ENCODE measurements at regions not wholly inside any gene's neighbourhood (a gene's known extent, or its start where the extent isn't known, plus 50 kb on each side); places are given as distances from the start of the nearest gene placed in this dataset.

- no peak for TF ChIP-seq CTCF (conservative IDR thresholded peaks at IDR 0.05; ENCODE audit: low read depth)
- peak overlapping the region; percentile 91 for H3K27ac ChIP-seq
- POLR2A ChIA-PET (ENCODE audit: low non-redundant PET): no interaction called here
- no peak for DNase-seq (ENCODE audit: low spot score)
- CTCF ChIA-PET: interaction anchor here (1.3 kb wide), 1 partner anchor 44 kb away, joined by 4 read pairs; no protein-coding TSS in a partner anchor
Measured at GRCh38 chr17:77385750-77386501, 245.2 kb downstream of the SEC14L1 start.

GRCh38 chr17:77386502-77387192 lies 245.9 kb downstream of the SEC14L1 start:
- no peak for TF ChIP-seq CTCF (conservative IDR thresholded peaks at IDR 0.05; ENCODE audit: low read depth)
- ChIA-PET CTCF (interaction anchor here (1.3 kb wide), 1 partner anchor 43 kb away, joined by 4 read pairs; no protein-coding TSS in a partner anchor), POLR2A (ENCODE audit: low non-redundant PET) (no interaction called here)
- DNase-seq (ENCODE audit: low spot score): no peak
- H3K27ac ChIP-seq: peak overlapping the region; percentile 91

GRCh38 chr17:77387891-77388290 lies 247.1 kb downstream of the SEC14L1 start:
- H3K27ac ChIP-seq: peak overlapping the region; percentile 91
- ChIA-PET POLR2A (ENCODE audit: low non-redundant PET) (interaction anchor here (0.7 kb wide), 1 partner anchor 571 kb away, joined by 9 read pairs; the partner anchor contains the start of gene TNRC6C), CTCF (no interaction called here)
- no peak for TF ChIP-seq CTCF (conservative IDR thresholded peaks at IDR 0.05; ENCODE audit: low read depth)
- DNase-seq (ENCODE audit: low spot score): no peak

- no peak for TF ChIP-seq CTCF (conservative IDR thresholded peaks at IDR 0.05; ENCODE audit: low read depth)
- ChIA-PET POLR2A (ENCODE audit: low non-redundant PET) (interaction anchor here (0.7 kb wide), 1 partner anchor 570 kb away, joined by 9 read pairs; the partner anchor contains the start of gene TNRC6C), CTCF (no interaction called here)
- H3K27ac ChIP-seq: peak overlapping the region; percentile 91
- no peak for DNase-seq (ENCODE audit: low spot score)
Measured at GRCh38 chr17:77388384-77389306, 247.9 kb downstream of the SEC14L1 start.

GRCh38 chr17:77390870-77391269 lies 250.1 kb downstream of the SEC14L1 start:
- CTCF ChIA-PET: no interaction called here
- DNase-seq (ENCODE audit: low spot score): no peak
- POLR2A ChIA-PET (ENCODE audit: low non-redundant PET): no interaction called here
- H3K27ac ChIP-seq: peak overlapping the region; percentile 91
- no peak for TF ChIP-seq CTCF (conservative IDR thresholded peaks at IDR 0.05; ENCODE audit: low read depth)
